Activated CD4-positive, alpha-beta T cell treated with anti-CD3 and anti-CD28 coated beads for 36 hours (primary cell): ENCODE measurements at regions not wholly inside any gene's neighbourhood (a gene's known extent, or its start where the extent isn't known, plus 50 kb on each side); places are given as distances from the start of the nearest gene placed in this dataset.

ENCODE experiments used
- ATAC-seq: fragments of 200-7000 bp; cut with Tn5 transposase; one replicate; pipeline ENCODE4 v1.10.0; 2021; ENCODE audit warnings: mild to moderate bottlenecking, moderate library complexity
- CTCF ChIA-PET: fragments of 350-600 bp; sonication (Branson Sonifier 250); formaldehyde crosslinking; loops from one replicate; lab custom pipeline; 2021; ENCODE audit warnings: antibody characterized with exemption; lab: Charles Lee
- POLR2A ChIA-PET: fragments of 350-600 bp; sonication (Branson Sonifier 250); formaldehyde crosslinking; loops from one replicate; lab custom pipeline; 2021; ENCODE audit warnings: antibody characterized with exemption, inconsistent platforms; lab: Charles Lee
- DNase-seq: peaks from one replicate; pipeline ENCODE4 v3.0.0-alpha.2; 2020
- H3K27ac Mint-ChIP-seq: one replicate; pipeline ENCODE4 v1.8.0; 2021; ENCODE audit warnings: mixed read lengths
- H3K27me3 Mint-ChIP-seq: one replicate; pipeline ENCODE4 v1.8.0; 2021; ENCODE audit warnings: mixed read lengths
- H3K36me3 Mint-ChIP-seq: one replicate; pipeline ENCODE4 v1.8.0; 2021; ENCODE audit warnings: low read depth, mixed read lengths
- H3K4me1 Mint-ChIP-seq: one replicate; pipeline ENCODE4 v1.8.0; 2021; ENCODE audit warnings: mixed read lengths
- H3K4me3 Mint-ChIP-seq: one replicate; pipeline ENCODE4 v1.8.0; 2021; ENCODE audit warnings: mild to moderate bottlenecking, moderate library complexity, mixed read lengths
- H3K9me3 Mint-ChIP-seq: one replicate; pipeline ENCODE4 v1.8.0; 2021; ENCODE audit warnings: low read depth, mixed read lengths
- intact Hi-C, 2 experiments: fragments of 100-400 bp; cut with DNase I in 1 of 2; cut with micrococcal nuclease in 1 of 2; formaldehyde crosslinking; loops; one replicate each; pipeline versions ENCODE4 v1.14.2 to v1.15.1; 2022 to 2024; cut with DNase I, micrococcal nuclease

DNA sequence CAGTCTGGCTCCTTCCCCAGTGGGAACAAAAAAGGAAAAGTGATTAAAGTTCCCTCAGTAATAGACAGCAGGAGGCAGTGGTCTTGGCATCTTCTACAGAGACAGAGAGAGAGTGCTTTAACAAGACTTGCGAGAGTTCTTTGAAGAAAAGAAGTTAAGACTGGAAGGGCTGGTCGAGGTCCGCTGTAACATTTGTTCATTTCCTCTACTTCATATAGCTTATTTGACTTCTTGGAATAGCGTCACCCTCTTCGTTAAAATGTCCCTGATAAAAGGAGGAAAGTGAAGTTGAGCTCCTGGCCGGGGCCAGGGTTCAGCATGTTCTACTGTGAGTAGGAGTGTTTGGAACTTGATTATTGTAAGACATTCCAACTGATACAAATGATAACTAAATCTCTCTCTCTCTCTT is 179.8 kb downstream of the SLIT2 start:
- POLR2A ChIA-PET = no interaction called here
- H3K4me3 Mint-ChIP-seq = no peak overlapping the region
- CTCF ChIA-PET = interaction anchor here (1.2 kb wide), 1 partner anchor 12 kb away, joined by 3 read pairs; no protein-coding TSS in a partner anchor
- no peaks in the 10 kb centered on the region for H3K4me1 Mint-ChIP-seq
- peaks cover 2% of the 10 kb centered on the region for H3K27me3 Mint-ChIP-seq
- no peak for DNase-seq
- H3K27ac Mint-ChIP-seq = no peak overlapping the region
- ATAC-seq = no peak
- no peaks in the 10 kb centered on the region for H3K9me3 Mint-ChIP-seq
- no peaks in the 10 kb centered on the region for H3K36me3 Mint-ChIP-seq
- intact Hi-C loops = no loop called here

GRCh38 chr4:20432088-20432487 is 180.4 kb downstream of the SLIT2 start:
- ATAC-seq (no peak), DNase-seq (no peak)
- Mint-ChIP-seq H3K4me1 (no peaks in the 10 kb centered on the region), H3K9me3 (no peaks in the 10 kb centered on the region), H3K36me3 (no peaks in the 10 kb centered on the region), H3K4me3 (no peak overlapping the region), H3K27me3 (peaks cover 2% of the 10 kb centered on the region), H3K27ac (no peak overlapping the region)
- CTCF ChIA-PET = interaction anchor here (0.6 to 1.2 kb wide), 2 partner anchors 12 to 37 kb away, joined by 3 read pairs; no protein-coding TSS in a partner anchor
- intact Hi-C loops = no loop called here
- POLR2A ChIA-PET = no interaction called here

- no peak for ATAC-seq
- H3K9me3 Mint-ChIP-seq = peaks cover 3% of the 10 kb centered on the region
- no peaks in the 10 kb centered on the region for H3K36me3 Mint-ChIP-seq
- H3K4me3 Mint-ChIP-seq = no peak overlapping the region
- intact Hi-C loops = no loop called here
- CTCF ChIA-PET = interaction anchor here (1.1 kb wide), 1 partner anchor 11 kb away, joined by 3 read pairs; no protein-coding TSS in a partner anchor
- DNase-seq = no peak
- no peaks in the 10 kb centered on the region for H3K27me3 Mint-ChIP-seq
- H3K27ac Mint-ChIP-seq = no peak overlapping the region
- H3K4me1 Mint-ChIP-seq = no peaks in the 10 kb centered on the region
- POLR2A ChIA-PET = no interaction called here
Observed at GRCh38 chr4:20433097-20433705, 181.5 kb downstream of the SLIT2 start.

GRCh38 chr4:20440170-20440569 is 188.5 kb downstream of the SLIT2 start:
- CTCF ChIA-PET = no interaction called here
- ATAC-seq (no peak), DNase-seq (no peak)
- H3K4me3 Mint-ChIP-seq = no peak overlapping the region
- H3K36me3 Mint-ChIP-seq = no peaks in the 10 kb centered on the region
- H3K4me1 Mint-ChIP-seq = no peaks in the 10 kb centered on the region
- POLR2A ChIA-PET = no interaction called here
- no peaks in the 10 kb centered on the region for H3K27me3 Mint-ChIP-seq
- intact Hi-C loops = no loop called here
- H3K9me3 Mint-ChIP-seq = peaks cover 3% of the 10 kb centered on the region
- H3K27ac Mint-ChIP-seq = no peak overlapping the region

GRCh38 chr4:20443015-20443805 is 191.5 kb downstream of the SLIT2 start:
- intact Hi-C loops = no loop called here
- ChIA-PET POLR2A (no interaction called here), CTCF (no interaction called here)
- H3K4me3 Mint-ChIP-seq = no peak overlapping the region
- no peaks in the 10 kb centered on the region for H3K4me1 Mint-ChIP-seq
- DNase-seq = no peak
- no peaks in the 10 kb centered on the region for H3K36me3 Mint-ChIP-seq
- no peaks in the 10 kb centered on the region for H3K27me3 Mint-ChIP-seq
- H3K9me3 Mint-ChIP-seq = no peaks in the 10 kb centered on the region
- ATAC-seq = no peak
- H3K27ac Mint-ChIP-seq = no peak overlapping the region

GRCh38 chr4:20444599-20445337 is 193.1 kb downstream of the SLIT2 start:
- POLR2A ChIA-PET = no interaction called here
- intact Hi-C loops = no loop called here
- no peak for ATAC-seq
- H3K36me3 Mint-ChIP-seq = no peaks in the 10 kb centered on the region
- CTCF ChIA-PET = no interaction called here
- H3K27ac Mint-ChIP-seq = no peak overlapping the region
- H3K4me1 Mint-ChIP-seq = no peaks in the 10 kb centered on the region
- no peaks in the 10 kb centered on the region for H3K9me3 Mint-ChIP-seq
- DNase-seq = no peak
- no peaks in the 10 kb centered on the region for H3K27me3 Mint-ChIP-seq
- no peak overlapping the region for H3K4me3 Mint-ChIP-seq

DNA sequence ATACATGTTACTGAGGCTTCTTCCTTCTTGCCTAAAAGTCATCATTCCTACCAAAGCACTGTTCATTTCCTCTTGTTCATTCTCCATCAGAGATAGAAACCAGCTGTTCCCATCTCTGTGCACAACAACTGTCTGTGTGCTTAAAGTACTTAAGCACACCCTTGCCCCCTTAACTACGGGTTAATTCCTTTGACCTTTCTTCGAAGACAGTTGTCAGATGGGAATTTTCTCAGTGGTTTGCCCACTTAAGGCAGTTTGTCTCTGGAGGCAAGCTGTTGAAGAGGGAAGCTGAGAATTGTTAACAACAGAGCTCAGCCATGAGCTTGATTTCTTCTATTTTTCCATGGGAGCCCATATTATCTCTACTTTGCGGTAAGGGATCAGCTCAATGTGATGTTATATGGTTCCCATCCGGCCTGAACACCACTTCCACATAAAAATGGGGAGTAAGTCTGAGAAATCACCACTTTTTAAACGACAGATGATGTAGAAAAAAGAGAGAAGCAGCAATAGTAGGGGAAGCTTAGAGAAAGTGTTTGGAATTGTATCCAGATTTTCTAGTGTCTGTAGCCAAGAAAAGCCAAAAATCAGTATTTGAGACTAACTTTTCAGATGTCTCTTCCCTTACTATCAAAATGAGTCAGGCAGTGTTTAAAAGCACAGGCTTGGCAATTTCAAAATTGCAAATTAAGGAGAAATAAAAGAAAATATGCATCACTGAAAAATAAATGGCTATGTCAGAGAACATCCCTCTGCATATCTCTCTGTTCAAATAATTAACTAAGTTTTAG is 194.4 kb downstream of the SLIT2 start:
- no peaks in the 10 kb centered on the region for H3K27me3 Mint-ChIP-seq
- no peaks in the 10 kb centered on the region for H3K9me3 Mint-ChIP-seq
- ChIA-PET POLR2A (no interaction called here), CTCF (interaction anchor here (0.7 kb wide), 2 partner anchors 237 to 1362 kb away, joined by 3 read pairs; no protein-coding TSS in a partner anchor)
- H3K27ac Mint-ChIP-seq = no peak overlapping the region
- H3K4me1 Mint-ChIP-seq = no peaks in the 10 kb centered on the region
- H3K4me3 Mint-ChIP-seq = no peak overlapping the region
- DNase-seq = no peak
- no peak for ATAC-seq
- no peaks in the 10 kb centered on the region for H3K36me3 Mint-ChIP-seq
- intact Hi-C loops = no loop called here

- Mint-ChIP-seq H3K4me3 (no peak overlapping the region), H3K4me1 (no peaks in the 10 kb centered on the region), H3K9me3 (no peaks in the 10 kb centered on the region), H3K36me3 (no peaks in the 10 kb centered on the region), H3K27ac (no peak overlapping the region), H3K27me3 (no peaks in the 10 kb centered on the region)
- POLR2A ChIA-PET = no interaction called here
- DNase-seq (no peak), ATAC-seq (no peak)
- CTCF ChIA-PET = no interaction called here
- intact Hi-C loops = no loop called here
Observed at GRCh38 chr4:20447103-20447502, 195.4 kb downstream of the SLIT2 start.

DNA sequence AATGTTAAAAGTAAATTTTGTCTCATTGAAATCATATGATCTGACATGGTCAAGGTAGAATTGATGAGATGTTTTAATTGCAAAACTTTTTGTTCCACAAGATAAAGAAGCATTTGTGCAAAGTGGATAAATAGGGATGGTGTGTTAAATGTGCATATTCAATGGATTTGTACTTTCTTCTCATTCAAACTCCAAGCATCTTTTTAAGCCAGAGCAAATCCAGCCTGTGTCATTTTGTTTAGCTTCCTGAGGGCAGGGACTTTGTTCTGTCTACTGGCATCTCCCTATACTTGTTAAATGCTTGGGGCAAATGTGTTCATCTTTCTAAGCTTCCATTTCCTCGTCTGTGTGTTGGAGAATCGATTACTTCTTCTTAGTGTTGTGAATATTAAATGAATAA is 200.3 kb downstream of the SLIT2 start:
- no peaks in the 10 kb centered on the region for H3K4me1 Mint-ChIP-seq
- no peak for DNase-seq
- ChIA-PET POLR2A (no interaction called here), CTCF (no interaction called here)
- no peak overlapping the region for H3K4me3 Mint-ChIP-seq
- intact Hi-C loops = no loop called here
- ATAC-seq = no peak
- no peaks in the 10 kb centered on the region for H3K9me3 Mint-ChIP-seq
- H3K36me3 Mint-ChIP-seq = no peaks in the 10 kb centered on the region
- no peaks in the 10 kb centered on the region for H3K27me3 Mint-ChIP-seq
- no peak overlapping the region for H3K27ac Mint-ChIP-seq

DNA sequence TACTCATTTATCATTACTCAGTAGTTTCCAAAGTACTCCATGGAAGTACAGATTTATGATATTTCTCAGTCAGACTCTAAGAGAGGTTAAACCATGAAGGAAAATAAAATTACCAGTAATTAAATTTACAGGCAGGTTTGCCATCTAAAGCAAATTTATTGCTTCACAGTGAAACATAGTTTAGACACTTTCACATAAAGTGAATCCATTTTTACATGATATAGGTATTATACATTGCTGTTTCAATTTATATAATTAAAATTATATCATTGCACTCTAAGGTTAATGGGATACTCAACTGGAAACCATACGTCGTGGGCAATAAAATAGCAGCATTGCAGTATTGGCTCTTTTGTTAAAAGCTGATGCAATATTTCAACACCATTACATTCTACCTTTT is 202.8 kb downstream of the SLIT2 start:
- Mint-ChIP-seq H3K27me3 (no peaks in the 10 kb centered on the region), H3K36me3 (no peaks in the 10 kb centered on the region), H3K9me3 (no peaks in the 10 kb centered on the region), H3K4me3 (no peak overlapping the region), H3K27ac (no peak overlapping the region), H3K4me1 (no peaks in the 10 kb centered on the region)
- DNase-seq (no peak), ATAC-seq (no peak)
- intact Hi-C loops = no loop called here
- ChIA-PET POLR2A (no interaction called here), CTCF (interaction anchor here (0.6 kb wide), 1 partner anchor 73 kb away, joined by 3 read pairs; no protein-coding TSS in a partner anchor)

DNA sequence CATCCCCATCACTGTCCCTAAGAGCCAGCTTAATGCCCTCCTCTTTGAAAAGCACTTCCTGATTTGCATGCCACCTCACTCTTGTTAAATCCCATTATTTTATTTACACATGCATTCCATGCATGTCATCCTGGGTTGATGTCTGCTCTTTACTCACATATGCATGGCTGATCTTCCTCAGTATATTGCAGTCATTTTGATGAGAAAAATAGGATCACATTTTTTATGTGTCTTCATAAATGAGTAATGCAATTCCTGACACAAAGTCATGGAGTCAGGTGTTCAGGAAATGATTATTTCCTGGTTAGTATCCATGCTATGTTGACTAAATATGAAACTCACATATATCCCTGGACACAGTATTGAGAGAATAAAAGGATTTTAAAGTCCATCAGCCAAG is 204.7 kb downstream of the SLIT2 start:
- no peaks in the 10 kb centered on the region for H3K36me3 Mint-ChIP-seq
- ATAC-seq (no peak), DNase-seq (no peak)
- no peaks in the 10 kb centered on the region for H3K27me3 Mint-ChIP-seq
- intact Hi-C loops = no loop called here
- no peak overlapping the region for H3K4me3 Mint-ChIP-seq
- no peak overlapping the region for H3K27ac Mint-ChIP-seq
- CTCF ChIA-PET = no interaction called here
- no peaks in the 10 kb centered on the region for H3K4me1 Mint-ChIP-seq
- POLR2A ChIA-PET = no interaction called here
- no peaks in the 10 kb centered on the region for H3K9me3 Mint-ChIP-seq
